ENCODE measurements at regions not wholly inside any gene's neighbourhood (a gene's known extent, or its start where the extent isn't known, plus 50 kb on each side); places are given as distances from the start of the nearest gene placed in this dataset.

DNA sequence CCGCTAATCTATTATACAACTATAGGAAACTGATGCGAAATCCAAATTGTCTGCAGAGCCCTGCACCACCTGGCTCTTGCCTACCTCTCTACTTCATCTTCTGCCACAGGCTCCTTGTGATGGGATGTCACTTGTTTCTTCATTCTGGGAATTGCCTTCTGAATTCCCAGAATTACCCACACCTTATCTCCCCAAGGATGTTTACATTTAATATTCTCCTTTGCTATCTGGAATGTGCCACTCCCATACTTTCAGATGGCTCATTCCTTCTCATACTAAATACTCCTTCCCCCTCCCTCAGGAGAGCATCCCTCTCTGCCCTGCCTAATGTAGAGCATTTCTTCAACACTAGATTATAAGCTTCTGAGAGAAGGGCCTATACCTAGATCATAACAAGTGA is 573.1 kb downstream of the GALC start:
- ATAC-seq: no peak
- Histone ChIP-seq H3K27ac (ENCODE audit: low read length) (no peak overlapping the region), H3K4me1 (ENCODE audit: control insufficient read depth, insufficient read depth, low read length) (no peaks in the 10 kb centered on the region), H3K27me3 (ENCODE audit: control insufficient read depth, insufficient read depth, low read length) (no peaks in the 10 kb centered on the region), H3K4me3 (ENCODE audit: low read depth in 2 of 2, low read length in 2 of 2) (no peak overlapping the region), H3K9me3 (ENCODE audit: control insufficient read depth, insufficient read depth, low read depth, low read length) (no peaks in the 10 kb centered on the region), H3K36me3 (ENCODE audit: control insufficient read depth, insufficient read depth, low read length) (no peaks in the 10 kb centered on the region)
- intact Hi-C loops (cut with micrococcal nuclease; ENCODE audit: unreplicated experiment) (no loop called here), in situ Hi-C loops (cut with HindIII; ENCODE audit: low pct_unique_long_range_greater_than_20kb, low sequenced_read_pairs) (no loop called here)
- no peak for DNase-seq (ENCODE audit: low read depth, low spot score)
- no TSS peak for BruUV-seq (replicated peaks)
- ChIA-PET CTCF (no interaction called here), POLR2A (no interaction called here)
- no peak for TF ChIP-seq TCF7L2 (IDR thresholded peaks at IDR 0.05; ENCODE audit: low read depth, low read length)

DNA sequence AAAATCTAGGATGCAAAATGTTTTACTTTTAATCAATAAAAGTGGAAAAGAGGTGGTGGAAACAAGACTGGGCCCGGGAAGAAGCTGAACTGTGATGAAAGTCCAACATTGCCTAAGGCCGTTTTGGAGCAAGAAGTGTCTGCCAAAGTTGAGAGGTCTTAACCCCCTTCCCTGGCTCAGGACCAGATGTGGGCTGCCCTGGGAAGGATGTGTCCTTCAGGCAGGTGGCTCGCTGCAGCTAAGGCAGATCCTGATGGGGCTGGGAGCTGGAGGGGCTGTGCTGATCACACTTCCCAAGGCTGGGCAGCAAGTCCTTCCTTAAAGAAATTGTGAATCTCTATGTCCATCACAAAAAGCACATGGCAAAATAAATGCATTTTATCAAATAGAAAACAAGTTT is 581.6 kb downstream of the GALC start:
- POLR2A ChIA-PET: no interaction called here
- in situ Hi-C loops (cut with HindIII; ENCODE audit: low pct_unique_long_range_greater_than_20kb, low sequenced_read_pairs) (no loop called here), intact Hi-C loops (cut with micrococcal nuclease; ENCODE audit: unreplicated experiment) (no loop called here)
- no peaks in the 10 kb centered on the region for H3K4me1 ChIP-seq (ENCODE audit: control insufficient read depth, insufficient read depth, low read length)
- DNase-seq (ENCODE audit: low read depth, low spot score) (no peak), ATAC-seq (no peak)
- no TSS peak for BruUV-seq (replicated peaks)
- H3K9me3 ChIP-seq (ENCODE audit: control insufficient read depth, insufficient read depth, low read depth, low read length): no peaks in the 10 kb centered on the region
- CTCF ChIA-PET: no interaction called here
- H3K27me3 ChIP-seq (ENCODE audit: control insufficient read depth, insufficient read depth, low read length): no peaks in the 10 kb centered on the region
- H3K27ac ChIP-seq (ENCODE audit: low read length): no peak overlapping the region
- TF ChIP-seq SIN3A (IDR thresholded peaks at IDR 0.05; ENCODE audit: borderline replicate concordance, insufficient read depth, low read depth, low read length): no peak
- no peaks in the 10 kb centered on the region for H3K36me3 ChIP-seq (ENCODE audit: control insufficient read depth, insufficient read depth, low read length)
- no peak overlapping the region for H3K4me3 ChIP-seq (ENCODE audit: low read depth in 2 of 2, low read length in 2 of 2)

DNA sequence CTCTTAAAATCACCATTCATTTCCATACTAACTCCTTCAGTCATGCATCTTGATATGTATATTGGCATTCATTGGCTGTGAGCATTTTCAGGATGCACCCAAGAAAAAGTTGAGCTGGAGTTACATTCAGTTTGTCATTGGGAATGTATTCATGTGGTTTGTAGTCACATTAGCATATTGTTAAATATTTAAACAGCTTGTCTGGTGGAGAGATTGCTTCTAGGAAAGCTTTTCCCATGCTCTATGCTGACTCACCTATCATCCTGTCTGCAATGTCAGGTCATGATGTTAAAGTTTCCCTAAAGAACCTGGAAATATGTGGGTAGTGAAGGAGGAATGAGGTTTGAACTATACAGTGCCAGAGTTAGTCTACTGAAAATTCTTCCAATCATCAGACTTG is 583.6 kb downstream of the GALC start:
- POLR2A ChIA-PET: no interaction called here
- no peak for TF ChIP-seq TCF7L2 (IDR thresholded peaks at IDR 0.05; ENCODE audit: low read depth, low read length)
- TF ChIP-seq, protein P1, sequence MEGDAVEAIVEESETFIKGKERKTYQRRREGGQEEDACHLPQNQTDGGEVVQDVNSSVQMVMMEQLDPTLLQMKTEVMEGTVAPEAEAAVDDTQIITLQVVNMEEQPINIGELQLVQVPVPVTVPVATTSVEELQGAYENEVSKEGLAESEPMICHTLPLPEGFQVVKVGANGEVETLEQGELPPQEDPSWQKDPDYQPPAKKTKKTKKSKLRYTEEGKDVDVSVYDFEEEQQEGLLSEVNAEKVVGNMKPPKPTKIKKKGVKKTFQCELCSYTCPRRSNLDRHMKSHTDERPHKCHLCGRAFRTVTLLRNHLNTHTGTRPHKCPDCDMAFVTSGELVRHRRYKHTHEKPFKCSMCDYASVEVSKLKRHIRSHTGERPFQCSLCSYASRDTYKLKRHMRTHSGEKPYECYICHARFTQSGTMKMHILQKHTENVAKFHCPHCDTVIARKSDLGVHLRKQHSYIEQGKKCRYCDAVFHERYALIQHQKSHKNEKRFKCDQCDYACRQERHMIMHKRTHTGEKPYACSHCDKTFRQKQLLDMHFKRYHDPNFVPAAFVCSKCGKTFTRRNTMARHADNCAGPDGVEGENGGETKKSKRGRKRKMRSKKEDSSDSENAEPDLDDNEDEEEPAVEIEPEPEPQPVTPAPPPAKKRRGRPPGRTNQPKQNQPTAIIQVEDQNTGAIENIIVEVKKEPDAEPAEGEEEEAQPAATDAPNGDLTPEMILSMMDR (IDR thresholded peaks at IDR 0.05): no peak
- no peaks in the 10 kb centered on the region for H3K36me3 ChIP-seq (ENCODE audit: control insufficient read depth, insufficient read depth, low read length)
- in situ Hi-C loops (cut with HindIII; ENCODE audit: low pct_unique_long_range_greater_than_20kb, low sequenced_read_pairs): no loop called here
- no peaks in the 10 kb centered on the region for H3K9me3 ChIP-seq (ENCODE audit: control insufficient read depth, insufficient read depth, low read depth, low read length)
- H3K27ac ChIP-seq (ENCODE audit: low read length): no peak overlapping the region
- H3K27me3 ChIP-seq (ENCODE audit: control insufficient read depth, insufficient read depth, low read length): no peaks in the 10 kb centered on the region
- CTCF ChIA-PET: no interaction called here
- BruUV-seq (replicated peaks): no TSS peak
- intact Hi-C loops (cut with micrococcal nuclease; ENCODE audit: unreplicated experiment): no loop called here
- DNase-seq (ENCODE audit: low read depth, low spot score) (no peak), ATAC-seq (no peak)
- no peaks in the 10 kb centered on the region for H3K4me1 ChIP-seq (ENCODE audit: control insufficient read depth, insufficient read depth, low read length)
- H3K4me3 ChIP-seq (ENCODE audit: low read depth in 2 of 2, low read length in 2 of 2): no peak overlapping the region

DNA sequence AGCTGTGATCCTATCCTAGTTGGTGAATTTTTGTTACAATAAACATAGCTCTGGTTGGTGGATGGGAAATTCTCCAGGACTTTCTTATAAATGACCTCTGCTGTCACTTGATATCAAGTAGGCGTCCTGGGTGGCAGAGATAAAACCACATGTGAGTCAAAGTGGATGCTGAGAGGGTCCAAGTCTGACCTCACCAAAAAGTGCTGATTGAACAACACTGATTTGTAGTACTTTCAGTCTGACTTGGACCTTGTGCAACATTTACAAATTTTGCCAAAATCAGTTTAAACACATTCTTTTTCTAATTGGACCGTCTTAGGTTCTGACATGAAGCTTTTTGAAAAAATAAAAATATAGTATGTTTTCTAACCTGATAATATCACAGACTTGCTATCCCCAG is 585.6 kb downstream of the GALC start:
- H3K4me1 ChIP-seq (ENCODE audit: control insufficient read depth, insufficient read depth, low read length): no peaks in the 10 kb centered on the region
- DNase-seq (ENCODE audit: low read depth, low spot score) (no peak), ATAC-seq (no peak)
- BruUV-seq (replicated peaks): no TSS peak
- in situ Hi-C loops (cut with HindIII; ENCODE audit: low pct_unique_long_range_greater_than_20kb, low sequenced_read_pairs) (no loop called here), intact Hi-C loops (cut with micrococcal nuclease; ENCODE audit: unreplicated experiment) (no loop called here)
- ChIA-PET CTCF (no interaction called here), POLR2A (no interaction called here)
- H3K27ac ChIP-seq (ENCODE audit: low read length): no peak overlapping the region
- H3K36me3 ChIP-seq (ENCODE audit: control insufficient read depth, insufficient read depth, low read length): no peaks in the 10 kb centered on the region
- no peak overlapping the region for H3K4me3 ChIP-seq (ENCODE audit: low read depth in 2 of 2, low read length in 2 of 2)
- no peaks in the 10 kb centered on the region for H3K27me3 ChIP-seq (ENCODE audit: control insufficient read depth, insufficient read depth, low read length)
- no peaks in the 10 kb centered on the region for H3K9me3 ChIP-seq (ENCODE audit: control insufficient read depth, insufficient read depth, low read depth, low read length)
- TF ChIP-seq REST (IDR thresholded peaks at IDR 0.05; ENCODE audit: insufficient read depth in 1 of 2, low read depth in 2 of 2, low read length in 1 of 2) (no peak), SIN3A (IDR thresholded peaks at IDR 0.05; ENCODE audit: borderline replicate concordance, insufficient read depth, low read depth, low read length) (no peak), POLR2AphosphoS5 (IDR thresholded peaks at IDR 0.05; ENCODE audit: low read depth, low read length) (no peak), TCF7L2 (IDR thresholded peaks at IDR 0.05; ENCODE audit: low read depth, low read length) (no peak)
- TF ChIP-seq, protein P1 (IDR thresholded peaks at IDR 0.05): no peak

Measured in Panc1 (cell line).